GM12878 (cell line): ENCODE measurements at regions not wholly inside any gene's neighbourhood (a gene's known extent, or its start where the extent isn't known, plus 50 kb on each side); places are given as distances from the start of the nearest gene placed in this dataset.

Source experiments
- CHD1 ChIP-seq: IDR thresholded peaks from 2 replicates; pipeline ENCODE4 v1.6.1; 2012; ENCODE audit warnings: low read depth, low read length, improper control_type of control experiment
- GABPA ChIP-seq: IDR thresholded peaks from 2 replicates; pipeline ENCODE4 v1.6.1; 2014; ENCODE audit warnings: antibody characterized with exemption, low read depth, mild to moderate bottlenecking, inconsistent platforms
- POLR2A ChIP-seq: IDR thresholded peaks from 2 replicates; pipeline ENCODE4 v1.6.1; 2011; ENCODE audit warnings: low read depth, mild to moderate bottlenecking, low read length
- TF ChIP-seq, protein P1 (sequence below), 3 experiments: IDR thresholded peaks in 2 of 3; conservative IDR thresholded peaks in 1 of 3; 2 replicates each; pipeline ENCODE4 v1.5.1; 2011; ENCODE audit warnings: low read depth in 3 of 3, low read length in 3 of 3, mild to moderate bottlenecking in 3 of 3, control low read depth in 2 of 3, moderate library complexity in 2 of 3, inconsistent platforms in 1 of 3, mixed read lengths in 1 of 3; ENCODE audit not compliant: control insufficient read depth in 2 of 3, insufficient read depth in 1 of 3; ENCODE audit errors: extremely low read depth in 1 of 3

DNA sequence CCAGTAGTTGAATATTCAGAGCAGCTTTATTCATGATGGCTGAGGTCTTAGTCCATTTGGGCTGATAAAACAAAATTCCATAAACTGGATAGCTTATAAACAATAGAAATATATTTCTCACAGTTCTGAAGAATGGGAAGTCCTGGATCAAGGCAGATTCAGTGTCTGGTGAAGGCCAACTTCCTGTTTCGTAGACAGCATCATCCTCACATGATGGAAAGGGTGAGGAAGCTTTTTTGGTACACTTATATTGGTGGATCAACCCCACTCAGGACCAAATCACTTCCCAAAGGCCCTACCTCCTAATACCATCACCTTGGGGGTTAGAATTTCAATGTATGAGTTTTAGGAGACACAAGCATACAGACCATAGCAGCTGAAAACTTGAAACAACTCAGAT, 224.2 kb downstream of the CYB561 start:
- TF ChIP-seq, protein P1, sequence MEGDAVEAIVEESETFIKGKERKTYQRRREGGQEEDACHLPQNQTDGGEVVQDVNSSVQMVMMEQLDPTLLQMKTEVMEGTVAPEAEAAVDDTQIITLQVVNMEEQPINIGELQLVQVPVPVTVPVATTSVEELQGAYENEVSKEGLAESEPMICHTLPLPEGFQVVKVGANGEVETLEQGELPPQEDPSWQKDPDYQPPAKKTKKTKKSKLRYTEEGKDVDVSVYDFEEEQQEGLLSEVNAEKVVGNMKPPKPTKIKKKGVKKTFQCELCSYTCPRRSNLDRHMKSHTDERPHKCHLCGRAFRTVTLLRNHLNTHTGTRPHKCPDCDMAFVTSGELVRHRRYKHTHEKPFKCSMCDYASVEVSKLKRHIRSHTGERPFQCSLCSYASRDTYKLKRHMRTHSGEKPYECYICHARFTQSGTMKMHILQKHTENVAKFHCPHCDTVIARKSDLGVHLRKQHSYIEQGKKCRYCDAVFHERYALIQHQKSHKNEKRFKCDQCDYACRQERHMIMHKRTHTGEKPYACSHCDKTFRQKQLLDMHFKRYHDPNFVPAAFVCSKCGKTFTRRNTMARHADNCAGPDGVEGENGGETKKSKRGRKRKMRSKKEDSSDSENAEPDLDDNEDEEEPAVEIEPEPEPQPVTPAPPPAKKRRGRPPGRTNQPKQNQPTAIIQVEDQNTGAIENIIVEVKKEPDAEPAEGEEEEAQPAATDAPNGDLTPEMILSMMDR (IDR thresholded peaks at IDR 0.05 in 2 of 3, conservative IDR thresholded peaks at IDR 0.05 in 1 of 3; ENCODE audit: control insufficient read depth in 2 of 3, extremely low read depth in 1 of 3, insufficient read depth in 1 of 3, low read depth in 3 of 3, low read length in 3 of 3) = no peak
- TF ChIP-seq CHD1 = no peak
- TF ChIP-seq POLR2A = no peak
- no peak for TF ChIP-seq GABPA
